Natural killer cell (primary cell): ENCODE measurements at regions not wholly inside any gene's neighbourhood (a gene's known extent, or its start where the extent isn't known, plus 50 kb on each side); places are given as distances from the start of the nearest gene placed in this dataset.

Source experiments
- ATAC-seq, 3 donors: fragments of 150-1000 bp in 2 of 3; fragments of 200-7000 bp in 1 of 3; cut with Tn5 transposase; 1 replicate in 1 of 3; 2 replicates in 2 of 3; pipeline ENCODE4 v1.10.0; 2021; ENCODE audit warnings: mild to moderate bottlenecking in 2 of 3, moderate library complexity in 2 of 3
- DNase-seq, 2 donors: peaks; one replicate each; pipeline versions ENCODE4 v3.0.0 to v3.0.0-alpha.2; 2013 to 2021; ENCODE audit warnings: mixed read lengths in 1 of 2
- H3K27ac ChIP-seq: one replicate; pipeline ENCODE4 v1.5.1; 2013; ENCODE audit warnings: mild to moderate bottlenecking, low read length
- H3K27me3 ChIP-seq: one replicate; pipeline ENCODE4 v1.6.1; 2013; ENCODE audit warnings: low read length; ENCODE audit not compliant: control insufficient read depth, insufficient read depth
- H3K36me3 ChIP-seq: one replicate; pipeline ENCODE4 v1.6.1; 2013; ENCODE audit warnings: low read length; ENCODE audit not compliant: control insufficient read depth, insufficient read depth
- H3K4me1 ChIP-seq: one replicate; pipeline ENCODE4 v1.6.1; 2013; ENCODE audit warnings: low read length; ENCODE audit not compliant: control insufficient read depth, insufficient read depth
- H3K4me3 ChIP-seq: one replicate; pipeline ENCODE4 v1.5.1; 2013; ENCODE audit warnings: low read length
- H3K9me3 ChIP-seq: one replicate; pipeline ENCODE4 v1.6.1; 2013; ENCODE audit warnings: low read length; ENCODE audit not compliant: control insufficient read depth, insufficient read depth
- H3K27ac Mint-ChIP-seq, 2 donors: one replicate each; pipeline ENCODE4 v1.8.0; 2022; ENCODE audit warnings: mild to moderate bottlenecking in 2 of 2, mixed read lengths in 2 of 2, moderate library complexity in 1 of 2
- H3K27me3 Mint-ChIP-seq, 2 donors: one replicate each; pipeline ENCODE4 v1.8.0; 2022; ENCODE audit warnings: low read depth in 2 of 2, mixed read lengths in 2 of 2
- H3K36me3 Mint-ChIP-seq: one replicate; pipeline ENCODE4 v1.8.0; 2022; ENCODE audit warnings: mixed read lengths
- H3K4me1 Mint-ChIP-seq, 2 donors: one replicate each; pipeline ENCODE4 v1.8.0; 2022; ENCODE audit warnings: mixed read lengths in 2 of 2
- H3K4me3 Mint-ChIP-seq: one replicate; pipeline ENCODE4 v1.8.0; 2022; ENCODE audit warnings: mild to moderate bottlenecking, moderate library complexity, mixed read lengths
- H3K9me3 Mint-ChIP-seq, 2 donors: one replicate each; pipeline ENCODE4 v1.8.0; 2022; ENCODE audit warnings: mixed read lengths in 2 of 2
- CTCF ChIP-seq: fragments of 200-600 bp; IDR thresholded peaks from one replicate; pipeline ENCODE4 v1.8.0; 2022; ENCODE audit warnings: antibody characterized with exemption
- WGBS: methylation state at CpG from one replicate; pipeline ENCODE4 v1.1.7; 2013; ENCODE audit warnings: missing lambda C conversion rate; ENCODE audit not compliant: insufficient coverage; 5-methylcytosine and 5-hydroxymethylcytosine counted together
- intact Hi-C: fragments of 100-400 bp; cut with micrococcal nuclease; formaldehyde crosslinking; loops from one replicate; pipeline ENCODE4 v1.14.2; 2022

- peaks cover 0 to 3% of the 10 kb centered on the region in 2 donors for H3K27me3 Mint-ChIP-seq
- no peaks in the 10 kb centered on the region for H3K4me1 Mint-ChIP-seq
- H3K36me3 ChIP-seq = no peaks in the 10 kb centered on the region
- intact Hi-C loops = no loop called here
- TF ChIP-seq CTCF = no peak
- H3K4me3 ChIP-seq = no peak overlapping the region
- ATAC-seq (no peak), DNase-seq (no peak)
- no peak overlapping the region for H3K4me3 Mint-ChIP-seq
- WGBS = 25% methylated on average over 2 of the region's 2 CpGs
- H3K27ac ChIP-seq = no peak overlapping the region
- H3K9me3 ChIP-seq = no peaks in the 10 kb centered on the region
- H3K9me3 Mint-ChIP-seq = no peaks in the 10 kb centered on the region
- no peaks in the 10 kb centered on the region for H3K36me3 Mint-ChIP-seq
- no peaks in the 10 kb centered on the region for H3K27me3 ChIP-seq
- no peaks in the 10 kb centered on the region for H3K4me1 ChIP-seq
- no peak overlapping the region for H3K27ac Mint-ChIP-seq
These were observed 132.4 kb upstream of the STXBP5 start for GRCh38 chr6:147071776-147072175.

- Mint-ChIP-seq H3K27ac (no peak overlapping the region), H3K9me3 (no peaks in the 10 kb centered on the region), H3K36me3 (no peaks in the 10 kb centered on the region), H3K4me3 (no peak overlapping the region), H3K27me3 (peaks cover 0 to 6% of the 10 kb centered on the region in 2 donors), H3K4me1 (no peaks in the 10 kb centered on the region)
- H3K36me3 ChIP-seq = no peaks in the 10 kb centered on the region
- TF ChIP-seq CTCF = no peak
- no peaks in the 10 kb centered on the region for H3K9me3 ChIP-seq
- intact Hi-C loops = no loop called here
- H3K4me1 ChIP-seq = no peaks in the 10 kb centered on the region
- no peak overlapping the region for H3K4me3 ChIP-seq
- WGBS = 83% methylated on average over 1 of the region's 1 CpG
- no peak overlapping the region for H3K27ac ChIP-seq
- DNase-seq (no peak), ATAC-seq (no peak)
- no peaks in the 10 kb centered on the region for H3K27me3 ChIP-seq
These were observed 128.8 kb upstream of the STXBP5 start for GRCh38 chr6:147075381-147075780.

- no peaks in the 10 kb centered on the region for H3K36me3 Mint-ChIP-seq
- ATAC-seq (no peak), DNase-seq (no peak)
- no peak overlapping the region for H3K4me3 ChIP-seq
- no peaks in the 10 kb centered on the region for H3K27me3 ChIP-seq
- no peaks in the 10 kb centered on the region for H3K36me3 ChIP-seq
- no peak for TF ChIP-seq CTCF
- WGBS = 90% methylated on average over 5 of the region's 5 CpGs
- H3K27ac ChIP-seq = no peak overlapping the region
- no peak overlapping the region for H3K4me3 Mint-ChIP-seq
- no peaks in the 10 kb centered on the region for H3K4me1 Mint-ChIP-seq
- H3K27me3 Mint-ChIP-seq = peaks cover 0 to 6% of the 10 kb centered on the region in 2 donors
- no peaks in the 10 kb centered on the region for H3K9me3 Mint-ChIP-seq
- intact Hi-C loops = no loop called here
- H3K4me1 ChIP-seq = no peaks in the 10 kb centered on the region
- no peaks in the 10 kb centered on the region for H3K9me3 ChIP-seq
- no peak overlapping the region for H3K27ac Mint-ChIP-seq
These were observed 127.0 kb upstream of the STXBP5 start for GRCh38 chr6:147077251-147077650.

GRCh38 chr6:147078106-147078505 lies 126.1 kb upstream of the STXBP5 start:
- Histone ChIP-seq H3K9me3 (no peaks in the 10 kb centered on the region), H3K36me3 (no peaks in the 10 kb centered on the region), H3K27me3 (no peaks in the 10 kb centered on the region), H3K4me1 (no peaks in the 10 kb centered on the region), H3K27ac (no peak overlapping the region), H3K4me3 (no peak overlapping the region)
- no peak for TF ChIP-seq CTCF
- H3K36me3 Mint-ChIP-seq = no peaks in the 10 kb centered on the region
- DNase-seq (no peak), ATAC-seq (no peak)
- no peak overlapping the region for H3K27ac Mint-ChIP-seq
- H3K4me1 Mint-ChIP-seq = no peaks in the 10 kb centered on the region
- H3K9me3 Mint-ChIP-seq = no peaks in the 10 kb centered on the region
- no peak overlapping the region for H3K4me3 Mint-ChIP-seq
- intact Hi-C loops = no loop called here
- WGBS = 35% methylated on average over 2 of the region's 2 CpGs
- peaks cover 0 to 6% of the 10 kb centered on the region in 2 donors for H3K27me3 Mint-ChIP-seq
